PC-3 (cell line): ENCODE measurements at regions not wholly inside any gene's neighbourhood (a gene's known extent, or its start where the extent isn't known, plus 50 kb on each side); places are given as distances from the start of the nearest gene placed in this dataset.

Experiments used
- ATAC-seq: fragments of 200-7000 bp; cut with Tn5 transposase; 2 replicates; pipeline ENCODE4 v1.9.1; 2020; ENCODE audit warnings: mild to moderate bottlenecking, moderate library complexity
- BruUV-seq: library from RNA; stranded (reverse); fragments of 400-500 nt; replicated peaks from 2 replicates; lab custom pipeline; 2021; lab: Mats Ljungman, UMichigan
- CTCF ChIA-PET: fragments of 300-600 bp; sonication (Branson Sonifier 250); formaldehyde crosslinking; loops from one replicate; lab custom pipeline; 2022; ENCODE audit warnings: antibody characterized with exemption; lab: Charles Lee
- POLR2A ChIA-PET: fragments of 300-600 bp; sonication (Branson Sonifier 250); formaldehyde crosslinking; loops from one replicate; lab custom pipeline; 2022; ENCODE audit warnings: antibody characterized with exemption; ENCODE audit not compliant: unreplicated experiment; lab: Charles Lee
- DNase-seq: peaks from one replicate; pipeline ENCODE4 v3.0.0-alpha.2; 2015
- H2AFZ ChIP-seq: fragments of 300-600 bp; sonication (generic); 2 replicates; pipeline ENCODE4 v1.6.0; 2016; ENCODE audit warnings: antibody characterized with exemption, low read length
- H3F3A ChIP-seq: fragments of 300-600 bp; sonication (generic); one replicate; pipeline ENCODE4 v1.6.0; 2017; ENCODE audit warnings: antibody characterized with exemption, low read length, control low read depth, mild to moderate bottlenecking; ENCODE audit not compliant: unreplicated experiment
- H3K27ac ChIP-seq: fragments of 300-600 bp; sonication (generic); 2 replicates; pipeline ENCODE4 v1.5.1; 2016; ENCODE audit warnings: mild to moderate bottlenecking, low read length
- H3K27me3 ChIP-seq: fragments of 300-600 bp; sonication (generic); 2 replicates; pipeline ENCODE4 v1.6.1; 2016; ENCODE audit warnings: low read length, mixed read lengths
- H3K36me3 ChIP-seq: fragments of 300-600 bp; sonication (generic); 2 replicates; pipeline ENCODE4 v1.6.1; 2016; ENCODE audit warnings: low read depth, mixed run types, low read length, mixed read lengths
- H3K4me1 ChIP-seq: fragments of 300-600 bp; sonication (generic); 2 replicates; pipeline ENCODE4 v1.5.1; 2016; ENCODE audit warnings: low read length; ENCODE audit not compliant: insufficient read depth
- H3K4me2 ChIP-seq: fragments of 300-600 bp; sonication (generic); 2 replicates; pipeline ENCODE4 v1.6.0; 2016; ENCODE audit warnings: low read length
- H3K4me3 ChIP-seq: fragments of 300-600 bp; sonication (generic); 2 replicates; pipeline ENCODE4 v1.5.1; 2016; ENCODE audit warnings: mild to moderate bottlenecking, low read length, mixed read lengths
- H3K79me2 ChIP-seq: fragments of 300-600 bp; sonication (generic); 2 replicates; pipeline ENCODE4 v1.6.1; 2017; ENCODE audit warnings: low read length, mixed read lengths
- H3K9ac ChIP-seq: fragments of 300-600 bp; sonication (generic); 2 replicates; pipeline ENCODE4 v1.6.0; 2016; ENCODE audit warnings: mild to moderate bottlenecking, low read length
- H3K9me2 ChIP-seq: fragments of 300-600 bp; sonication (generic); replicated peaks from 2 replicates; pipeline ENCODE4 v1.6.1; 2016; ENCODE audit warnings: mixed run types, low read length, mixed read lengths
- H3K9me3 ChIP-seq: fragments of 300-600 bp; sonication (generic); 2 replicates; pipeline ENCODE4 v1.6.1; 2016; ENCODE audit warnings: low read length, mixed read lengths
- H4K20me1 ChIP-seq: fragments of 300-600 bp; sonication (generic); 2 replicates; pipeline ENCODE4 v1.6.1; 2016; ENCODE audit warnings: low read length, mixed read lengths
- CTCF ChIP-seq: fragments of 300-600 bp; sonication (generic); conservative IDR thresholded peaks from 2 replicates; pipeline ENCODE4 v1.5.1; 2017; ENCODE audit warnings: antibody characterized with exemption, low read depth, mild to moderate bottlenecking, low read length
- EZH2 ChIP-seq: fragments of 300-600 bp; sonication (generic); IDR thresholded peaks from one replicate; pipeline ENCODE4 v1.6.1; 2017; ENCODE audit warnings: antibody characterized with exemption, mild to moderate bottlenecking, low read length; ENCODE audit not compliant: unreplicated experiment
- EZH2phosphoT487 ChIP-seq: fragments of 300-600 bp; sonication (generic); IDR thresholded peaks from 2 replicates; pipeline ENCODE4 v1.6.1; 2018; ENCODE audit warnings: mild to moderate bottlenecking, antibody characterized with exemption, low read length, borderline replicate concordance
- intact Hi-C: fragments of 100-400 bp; cut with micrococcal nuclease; formaldehyde crosslinking; loops from 2 replicates; pipeline ENCODE4 v1.9.0; 2023

DNA sequence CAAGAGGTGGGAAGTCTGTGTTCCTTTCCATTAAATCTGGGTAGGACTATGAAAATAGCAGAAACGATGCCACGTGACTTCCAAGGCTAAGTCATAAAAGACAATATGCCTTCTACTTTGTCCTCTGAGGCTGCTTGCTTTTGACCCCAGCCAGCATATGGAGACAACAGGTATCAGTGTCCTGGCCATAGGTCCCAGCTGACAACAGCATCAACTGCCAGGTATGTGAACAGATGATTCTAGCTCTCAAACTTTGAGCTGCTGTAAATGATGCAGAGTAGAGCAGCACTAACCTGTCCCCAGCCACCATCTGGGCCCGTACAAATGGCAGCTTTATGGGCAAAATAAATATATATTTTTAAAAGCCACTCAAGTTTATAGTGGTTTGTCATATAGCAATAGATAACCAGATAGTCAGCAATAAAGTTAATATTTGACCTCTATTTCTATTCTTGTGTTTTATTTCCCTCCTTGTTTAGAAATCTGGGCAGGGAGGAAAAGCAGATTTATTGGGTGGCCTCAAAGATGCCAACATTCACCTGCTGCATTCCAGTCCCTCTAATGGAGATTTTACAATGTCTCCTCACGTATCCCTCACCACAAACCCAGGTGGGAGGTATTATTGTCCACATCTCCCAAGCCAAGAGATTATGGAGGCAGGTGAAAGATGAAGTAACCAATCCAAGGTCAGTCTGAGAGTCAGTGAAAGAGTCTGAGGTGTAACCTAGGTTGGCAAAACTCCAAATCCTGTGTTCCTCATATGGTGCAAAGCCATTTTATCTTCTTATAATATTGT is 209.6 kb upstream of the LARGE1 start:
- TF ChIP-seq EZH2, result no peak
- no peak for TF ChIP-seq EZH2phosphoT487
- no peak for TF ChIP-seq CTCF
- Histone ChIP-seq H3K36me3 (no peaks in the 10 kb centered on the region), H3K9ac (no peak overlapping the region), H2AFZ (no peak overlapping the region), H3F3A (no peaks in the 10 kb centered on the region), H3K27ac (no peak overlapping the region), H3K79me2 (no peaks in the 10 kb centered on the region), H3K4me2 (no peak overlapping the region), H3K27me3 (no peaks in the 10 kb centered on the region), H3K9me2 (no peaks in the 10 kb centered on the region), H3K4me1 (no peaks in the 10 kb centered on the region), H3K4me3 (no peak overlapping the region), H4K20me1 (no peaks in the 10 kb centered on the region), H3K9me3 (no peaks in the 10 kb centered on the region)
- CTCF ChIA-PET, result no interaction called here
- ATAC-seq (no peak), DNase-seq (no peak)
- POLR2A ChIA-PET, result no interaction called here
- intact Hi-C loops, result no loop called here
- BruUV-seq, result no TSS peak

GRCh38 chr22:34135749-34136148 is 215.5 kb upstream of the LARGE1 start:
- Histone ChIP-seq H2AFZ (no peak overlapping the region), H3K79me2 (no peaks in the 10 kb centered on the region), H3K4me2 (no peak overlapping the region), H3K36me3 (no peaks in the 10 kb centered on the region), H3K4me1 (no peaks in the 10 kb centered on the region), H3K9ac (no peak overlapping the region), H3K9me3 (no peaks in the 10 kb centered on the region), H4K20me1 (no peaks in the 10 kb centered on the region), H3K9me2 (no peaks in the 10 kb centered on the region), H3K27ac (no peak overlapping the region), H3K27me3 (no peaks in the 10 kb centered on the region), H3K4me3 (no peak overlapping the region), H3F3A (no peaks in the 10 kb centered on the region)
- intact Hi-C loops, result no loop called here
- no TSS peak for BruUV-seq
- ChIA-PET CTCF (no interaction called here), POLR2A (no interaction called here)
- TF ChIP-seq EZH2phosphoT487 (no peak), CTCF (no peak), EZH2 (no peak)
- no peak for ATAC-seq
- DNase-seq, result no peak

DNA sequence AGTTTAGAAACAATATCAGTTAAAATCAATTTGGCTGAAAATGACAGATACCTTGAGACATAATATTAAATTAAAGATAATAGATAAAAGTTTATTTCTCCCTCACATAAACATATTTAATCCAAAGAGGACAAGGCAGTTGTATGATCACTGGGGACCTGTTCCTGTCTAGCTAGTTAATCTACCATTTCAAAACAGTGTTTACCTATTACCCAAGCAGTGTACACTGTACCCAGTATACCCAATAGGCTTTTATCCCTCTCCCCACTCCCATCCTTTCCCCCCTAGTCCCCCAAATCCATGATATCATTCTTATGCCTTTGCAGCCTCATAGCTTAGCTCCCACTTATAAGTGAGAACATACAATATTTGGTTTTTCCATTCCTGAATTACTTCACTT is 229.7 kb upstream of the LARGE1 start:
- CTCF ChIA-PET, result no interaction called here
- H2AFZ ChIP-seq, result no peak overlapping the region
- no peaks in the 10 kb centered on the region for H3K79me2 ChIP-seq
- no peak overlapping the region for H3K4me3 ChIP-seq
- intact Hi-C loops, result no loop called here
- no peak overlapping the region for H3K9ac ChIP-seq
- no peaks in the 10 kb centered on the region for H4K20me1 ChIP-seq
- H3K4me1 ChIP-seq, result no peaks in the 10 kb centered on the region
- DNase-seq (no peak), ATAC-seq (no peak)
- no peaks in the 10 kb centered on the region for H3F3A ChIP-seq
- no peak for TF ChIP-seq CTCF
- no peak for TF ChIP-seq EZH2
- TF ChIP-seq EZH2phosphoT487, result no peak
- H3K27me3 ChIP-seq, result no peaks in the 10 kb centered on the region
- no peaks in the 10 kb centered on the region for H3K9me3 ChIP-seq
- H3K9me2 ChIP-seq, result no peaks in the 10 kb centered on the region
- H3K27ac ChIP-seq, result no peak overlapping the region
- no peak overlapping the region for H3K4me2 ChIP-seq
- no peaks in the 10 kb centered on the region for H3K36me3 ChIP-seq
- no TSS peak for BruUV-seq
- POLR2A ChIA-PET, result no interaction called here
